GM23338 (cell line): ENCODE measurements at regions not wholly inside any gene's neighbourhood (a gene's known extent, or its start where the extent isn't known, plus 50 kb on each side); places are given as distances from the start of the nearest gene placed in this dataset.

Experiments
- ATAC-seq: fragments of 200-7000 bp; cut with Tn5 transposase; 3 replicates; pipeline ENCODE4 v1.9.1; 2020
- DNase-seq: peaks from one replicate; pipeline ENCODE4 v3.0.0-alpha.2; 2015; ENCODE audit warnings: low spot score
- H2AFZ ChIP-seq: fragments of 200-600 bp; sonication (generic); 2 replicates; pipeline ENCODE4 v1.8.0; 2016; ENCODE audit warnings: antibody characterized with exemption, mild to moderate bottlenecking, moderate library complexity
- H3F3A ChIP-seq: fragments of 200-600 bp; sonication (generic); replicated peaks from 2 replicates; pipeline ENCODE4 v1.8.0; 2017; ENCODE audit warnings: antibody characterized with exemption, mixed run types, low read depth
- H3K27ac ChIP-seq: fragments of 200-600 bp; sonication (generic); 2 replicates; pipeline ENCODE4 v1.6.1; 2016; ENCODE audit warnings: low read depth
- H3K27me3 ChIP-seq: fragments of 200-600 bp; sonication (generic); 2 replicates; pipeline ENCODE4 v1.8.0; 2016; ENCODE audit warnings: mild to moderate bottlenecking, mixed run types, moderate library complexity; ENCODE audit not compliant: insufficient read depth
- H3K36me3 ChIP-seq: fragments of 200-600 bp; sonication (generic); 2 replicates; pipeline ENCODE4 v1.8.0; 2016; ENCODE audit warnings: mild to moderate bottlenecking; ENCODE audit not compliant: insufficient read depth
- H3K4me1 ChIP-seq: fragments of 200-600 bp; sonication (generic); 2 replicates; pipeline ENCODE4 v1.8.0; 2016; ENCODE audit warnings: mild to moderate bottlenecking, moderate library complexity; ENCODE audit not compliant: insufficient read depth
- H3K4me2 ChIP-seq: fragments of 200-600 bp; sonication (generic); 2 replicates; pipeline ENCODE4 v1.7.1; 2017; ENCODE audit warnings: mixed run types
- H3K4me3 ChIP-seq: fragments of 200-600 bp; sonication (generic); 2 replicates; pipeline ENCODE4 v1.6.1; 2016; ENCODE audit warnings: mixed run types
- H3K79me2 ChIP-seq: fragments of 200-600 bp; sonication (generic); replicated peaks from 2 replicates; pipeline ENCODE4 v1.8.0; 2017; ENCODE audit warnings: mild to moderate bottlenecking; ENCODE audit not compliant: insufficient read depth
- H3K9me2 ChIP-seq: fragments of 200-600 bp; sonication (generic); 2 replicates; pipeline ENCODE4 v1.8.0; 2017; ENCODE audit not compliant: insufficient read depth
- H4K20me1 ChIP-seq: fragments of 200-600 bp; sonication (generic); replicated peaks from 2 replicates; pipeline ENCODE4 v1.8.0; 2017; ENCODE audit warnings: mild to moderate bottlenecking; ENCODE audit not compliant: insufficient read depth
- H3K27ac Mint-ChIP-seq: 2 replicates; pipeline ENCODE4 v1.8.0; 2020; ENCODE audit warnings: inconsistent platforms, mild to moderate bottlenecking, moderate library complexity, mixed read lengths
- H3K27me3 Mint-ChIP-seq: 3 replicates; pipeline ENCODE4 v1.8.0; 2022; ENCODE audit warnings: low read depth, mild to moderate bottlenecking, moderate library complexity, mixed read lengths, inconsistent platforms; ENCODE audit not compliant: insufficient read depth, poor library complexity
- H3K36me3 Mint-ChIP-seq: 3 replicates; pipeline ENCODE4 v1.8.0; 2021; ENCODE audit warnings: low read depth, mild to moderate bottlenecking, inconsistent platforms, moderate library complexity, mixed read lengths
- H3K4me1 Mint-ChIP-seq: 3 replicates; pipeline ENCODE4 v1.8.0; 2020; ENCODE audit warnings: mild to moderate bottlenecking, inconsistent platforms, mixed read lengths
- H3K4me3 Mint-ChIP-seq: 3 replicates; pipeline ENCODE4 v1.8.0; 2021; ENCODE audit warnings: moderate library complexity, mild to moderate bottlenecking, inconsistent platforms, mixed read lengths
- H3K9me3 Mint-ChIP-seq: 3 replicates; pipeline ENCODE4 v1.8.0; 2020; ENCODE audit warnings: moderate library complexity, mild to moderate bottlenecking, inconsistent platforms, mixed read lengths
- CREB1 ChIP-seq: fragments of 250-450 bp; sonication (Bioruptor Pico); IDR thresholded peaks from 2 replicates; pipeline ENCODE4 v1.5.0; 2020; ENCODE audit warnings: low read depth, mild to moderate bottlenecking, moderate library complexity
- CTCF ChIP-seq, 2 experiments: fragments of 200-600 bp in 1 of 2; sonication (generic) in 1 of 2; conservative IDR thresholded peaks; 2 replicates each; pipeline versions ENCODE4 v1.5.1 to v1.6.1; 2016 to 2017; ENCODE audit warnings: antibody characterized with exemption in 2 of 2, low read depth in 2 of 2, mild to moderate bottlenecking in 2 of 2, moderate library complexity in 1 of 2
- ETS1 ChIP-seq: IDR thresholded peaks from 2 replicates; pipeline ENCODE4 v1.6.1; 2016; ENCODE audit warnings: antibody characterized with exemption
- EZH2 ChIP-seq: fragments of 200-600 bp; sonication (generic); IDR thresholded peaks from one replicate; pipeline ENCODE4 v1.8.0; 2017; ENCODE audit warnings: antibody characterized with exemption, mild to moderate bottlenecking, low read depth; ENCODE audit not compliant: unreplicated experiment
- NANOG ChIP-seq: IDR thresholded peaks from 2 replicates; pipeline ENCODE4 v1.6.1; 2016; ENCODE audit warnings: antibody characterized with exemption, borderline replicate concordance
- POLR2AphosphoS5 ChIP-seq: IDR thresholded peaks from 2 replicates; pipeline ENCODE4 v1.6.1; 2016; ENCODE audit warnings: antibody characterized with exemption, low read depth
- STAT1 ChIP-seq: IDR thresholded peaks from one replicate; pipeline ENCODE4 v1.6.1; 2016; ENCODE audit warnings: antibody characterized with exemption; ENCODE audit not compliant: unreplicated experiment
- ZNF114 ChIP-seq: fragments of 250-450 bp; sonication (Bioruptor Pico); IDR thresholded peaks from 2 replicates; pipeline ENCODE4 v1.5.0; 2020; ENCODE audit warnings: mild to moderate bottlenecking, moderate library complexity
- ZNF331 ChIP-seq: fragments of 250-450 bp; sonication (Bioruptor Pico); IDR thresholded peaks from 2 replicates; pipeline ENCODE4 v1.5.0; 2020; ENCODE audit warnings: low read depth, mild to moderate bottlenecking, moderate library complexity
- ZNF462 ChIP-seq: fragments of 250-450 bp; sonication (Bioruptor Pico); IDR thresholded peaks from 2 replicates; pipeline ENCODE4 v1.5.0; 2020; ENCODE audit warnings: mild to moderate bottlenecking, moderate library complexity
- TF ChIP-seq, protein P1 (sequence below): IDR thresholded peaks from one replicate; pipeline ENCODE4 v1.6.1; 2018; ENCODE audit warnings: antibody characterized with exemption; ENCODE audit not compliant: unreplicated experiment

DNA sequence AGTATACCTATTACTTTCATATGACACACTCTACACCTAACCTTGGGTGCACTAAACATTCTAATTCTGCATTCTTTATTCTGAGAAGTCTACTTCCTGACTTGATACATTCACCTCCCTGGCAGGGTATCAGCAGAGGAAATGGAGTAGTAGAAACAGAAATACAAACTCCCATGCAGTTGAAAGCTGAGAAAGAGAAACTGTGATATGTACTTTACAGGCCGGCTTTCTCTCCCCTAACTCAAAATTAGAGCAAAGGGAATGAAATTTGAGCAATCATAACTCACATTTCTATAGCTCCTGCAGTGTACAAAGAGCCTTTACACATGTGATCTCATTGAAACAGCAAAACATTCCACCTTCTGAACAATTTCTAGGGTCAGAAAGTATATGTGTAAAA lies 135.5 kb upstream of the COL8A1 start:
- H3K9me3 Mint-ChIP-seq: no peaks in the 10 kb centered on the region
- no peaks in the 10 kb centered on the region for H3K4me1 Mint-ChIP-seq
- Histone ChIP-seq H3K27ac (no peak overlapping the region), H3K36me3 (no peaks in the 10 kb centered on the region), H3K4me1 (no peaks in the 10 kb centered on the region), H3F3A (no peaks in the 10 kb centered on the region), H3K4me3 (no peak overlapping the region), H4K20me1 (no peaks in the 10 kb centered on the region; the same call in 1 of the 2 replicates), H3K79me2 (no peaks in the 10 kb centered on the region), H3K27me3 (no peaks in the 10 kb centered on the region), H3K9me2 (no peaks in the 10 kb centered on the region), H3K4me2 (no peak overlapping the region), H2AFZ (0 out of 2 replicates have a peak overlapping the region, but pooled peaks have one; percentile 63)
- DNase-seq (no peak), ATAC-seq (no peak)
- H3K4me3 Mint-ChIP-seq: no peak overlapping the region
- H3K36me3 Mint-ChIP-seq: no peaks in the 10 kb centered on the region
- H3K27me3 Mint-ChIP-seq: no peaks in the 10 kb centered on the region
- TF ChIP-seq ZNF114 (no peak), ZNF331 (CRISPR knock-in tag) (no peak), NANOG (no peak), ZNF462 (CRISPR knock-in tag) (no peak), CTCF (conservative IDR thresholded peaks at IDR 0.05; ENCODE audit: low read depth in 2 of 2) (no peak), ETS1 (no peak), EZH2 (no peak), STAT1 (no peak), POLR2AphosphoS5 (no peak), CREB1 (CRISPR knock-in tag) (no peak)
- TF ChIP-seq, protein P1, sequence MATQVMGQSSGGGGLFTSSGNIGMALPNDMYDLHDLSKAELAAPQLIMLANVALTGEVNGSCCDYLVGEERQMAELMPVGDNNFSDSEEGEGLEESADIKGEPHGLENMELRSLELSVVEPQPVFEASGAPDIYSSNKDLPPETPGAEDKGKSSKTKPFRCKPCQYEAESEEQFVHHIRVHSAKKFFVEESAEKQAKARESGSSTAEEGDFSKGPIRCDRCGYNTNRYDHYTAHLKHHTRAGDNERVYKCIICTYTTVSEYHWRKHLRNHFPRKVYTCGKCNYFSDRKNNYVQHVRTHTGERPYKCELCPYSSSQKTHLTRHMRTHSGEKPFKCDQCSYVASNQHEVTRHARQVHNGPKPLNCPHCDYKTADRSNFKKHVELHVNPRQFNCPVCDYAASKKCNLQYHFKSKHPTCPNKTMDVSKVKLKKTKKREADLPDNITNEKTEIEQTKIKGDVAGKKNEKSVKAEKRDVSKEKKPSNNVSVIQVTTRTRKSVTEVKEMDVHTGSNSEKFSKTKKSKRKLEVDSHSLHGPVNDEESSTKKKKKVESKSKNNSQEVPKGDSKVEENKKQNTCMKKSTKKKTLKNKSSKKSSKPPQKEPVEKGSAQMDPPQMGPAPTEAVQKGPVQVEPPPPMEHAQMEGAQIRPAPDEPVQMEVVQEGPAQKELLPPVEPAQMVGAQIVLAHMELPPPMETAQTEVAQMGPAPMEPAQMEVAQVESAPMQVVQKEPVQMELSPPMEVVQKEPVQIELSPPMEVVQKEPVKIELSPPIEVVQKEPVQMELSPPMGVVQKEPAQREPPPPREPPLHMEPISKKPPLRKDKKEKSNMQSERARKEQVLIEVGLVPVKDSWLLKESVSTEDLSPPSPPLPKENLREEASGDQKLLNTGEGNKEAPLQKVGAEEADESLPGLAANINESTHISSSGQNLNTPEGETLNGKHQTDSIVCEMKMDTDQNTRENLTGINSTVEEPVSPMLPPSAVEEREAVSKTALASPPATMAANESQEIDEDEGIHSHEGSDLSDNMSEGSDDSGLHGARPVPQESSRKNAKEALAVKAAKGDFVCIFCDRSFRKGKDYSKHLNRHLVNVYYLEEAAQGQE: no peak
- no peak overlapping the region for H3K27ac Mint-ChIP-seq
